ENCODE measurements at regions not wholly inside any gene's neighbourhood (a gene's known extent, or its start where the extent isn't known, plus 50 kb on each side); places are given as distances from the start of the nearest gene placed in this dataset.

DNA sequence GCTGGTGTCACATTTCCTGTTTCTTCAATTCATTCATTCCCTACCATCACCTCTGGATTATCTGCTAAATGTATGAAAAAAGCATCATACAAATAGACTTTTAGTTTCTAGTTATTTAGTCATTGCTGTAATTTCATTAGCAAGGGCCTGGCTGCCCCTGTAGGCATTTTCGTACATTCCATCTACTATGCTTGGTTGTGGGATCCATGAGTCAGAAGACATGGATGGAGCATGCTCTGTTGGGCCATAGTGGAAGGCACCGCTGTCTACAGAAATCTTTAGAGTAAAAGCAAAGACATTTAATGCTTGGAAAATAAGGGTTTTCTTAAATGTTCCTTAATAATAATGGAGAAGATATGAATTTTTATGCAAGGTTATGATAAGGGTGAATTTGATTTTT is 324.8 kb upstream of the MEIS1 start:
- no peak overlapping the region for H3K27ac ChIP-seq
- H3K4me1 ChIP-seq = no peaks in the 10 kb centered on the region
- H3K4me3 ChIP-seq = no peak overlapping the region
- in situ Hi-C loops (cut with MboI; ENCODE audit: low sequenced_read_pairs in 4 of 4) = no loop called here
- no peaks in the 10 kb centered on the region for H3K36me3 ChIP-seq
- no peak for DNase-seq
- no peaks in the 10 kb centered on the region for H3K9me3 ChIP-seq
- no peak for ATAC-seq
- intact Hi-C loops (cut with DNase I; ENCODE audit: low total_unique reads) = no loop called here
- no peaks in the 10 kb centered on the region for H3K27me3 ChIP-seq
- TF ChIP-seq, protein P1, sequence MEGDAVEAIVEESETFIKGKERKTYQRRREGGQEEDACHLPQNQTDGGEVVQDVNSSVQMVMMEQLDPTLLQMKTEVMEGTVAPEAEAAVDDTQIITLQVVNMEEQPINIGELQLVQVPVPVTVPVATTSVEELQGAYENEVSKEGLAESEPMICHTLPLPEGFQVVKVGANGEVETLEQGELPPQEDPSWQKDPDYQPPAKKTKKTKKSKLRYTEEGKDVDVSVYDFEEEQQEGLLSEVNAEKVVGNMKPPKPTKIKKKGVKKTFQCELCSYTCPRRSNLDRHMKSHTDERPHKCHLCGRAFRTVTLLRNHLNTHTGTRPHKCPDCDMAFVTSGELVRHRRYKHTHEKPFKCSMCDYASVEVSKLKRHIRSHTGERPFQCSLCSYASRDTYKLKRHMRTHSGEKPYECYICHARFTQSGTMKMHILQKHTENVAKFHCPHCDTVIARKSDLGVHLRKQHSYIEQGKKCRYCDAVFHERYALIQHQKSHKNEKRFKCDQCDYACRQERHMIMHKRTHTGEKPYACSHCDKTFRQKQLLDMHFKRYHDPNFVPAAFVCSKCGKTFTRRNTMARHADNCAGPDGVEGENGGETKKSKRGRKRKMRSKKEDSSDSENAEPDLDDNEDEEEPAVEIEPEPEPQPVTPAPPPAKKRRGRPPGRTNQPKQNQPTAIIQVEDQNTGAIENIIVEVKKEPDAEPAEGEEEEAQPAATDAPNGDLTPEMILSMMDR (IDR thresholded peaks at IDR 0.05 in 4 of 5, conservative IDR thresholded peaks at IDR 0.05 in 1 of 5) = no peak
- TF ChIP-seq POLR2A (IDR thresholded peaks at IDR 0.05) = no peak

DNA sequence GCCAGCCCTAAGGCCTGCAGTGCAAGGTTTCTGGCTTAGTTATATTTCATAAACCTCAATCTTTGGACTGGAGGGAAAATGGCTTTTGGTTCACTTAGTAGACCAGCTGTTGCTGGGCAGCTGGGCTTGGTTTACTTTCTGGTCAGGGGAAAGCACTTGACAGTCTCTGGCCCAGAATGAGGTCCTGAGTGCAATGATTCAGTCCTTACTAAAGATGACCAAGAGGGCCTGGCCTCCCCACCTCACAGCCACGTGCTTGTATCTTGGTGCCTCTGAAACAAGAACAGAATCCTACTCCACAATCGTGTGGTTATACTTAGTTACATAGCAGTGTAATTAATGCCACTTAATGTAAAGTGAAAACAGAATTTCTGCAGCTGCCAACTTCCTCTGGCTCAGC is 325.5 kb upstream of the MEIS1 start:
- Histone ChIP-seq H3K27me3 (no peaks in the 10 kb centered on the region), H3K36me3 (no peaks in the 10 kb centered on the region), H3K4me1 (no peaks in the 10 kb centered on the region), H3K4me3 (no peak overlapping the region), H3K9me3 (no peaks in the 10 kb centered on the region), H3K27ac (no peak overlapping the region)
- intact Hi-C loops (cut with DNase I; ENCODE audit: low total_unique reads) (no loop called here), in situ Hi-C loops (cut with MboI; ENCODE audit: low sequenced_read_pairs in 4 of 4) (no loop called here)
- ATAC-seq = no peak
- no peak for DNase-seq
- TF ChIP-seq POLR2A (IDR thresholded peaks at IDR 0.05) = no peak
- TF ChIP-seq, protein P1 (IDR thresholded peaks at IDR 0.05 in 4 of 5, conservative IDR thresholded peaks at IDR 0.05 in 1 of 5) = no peak

DNA sequence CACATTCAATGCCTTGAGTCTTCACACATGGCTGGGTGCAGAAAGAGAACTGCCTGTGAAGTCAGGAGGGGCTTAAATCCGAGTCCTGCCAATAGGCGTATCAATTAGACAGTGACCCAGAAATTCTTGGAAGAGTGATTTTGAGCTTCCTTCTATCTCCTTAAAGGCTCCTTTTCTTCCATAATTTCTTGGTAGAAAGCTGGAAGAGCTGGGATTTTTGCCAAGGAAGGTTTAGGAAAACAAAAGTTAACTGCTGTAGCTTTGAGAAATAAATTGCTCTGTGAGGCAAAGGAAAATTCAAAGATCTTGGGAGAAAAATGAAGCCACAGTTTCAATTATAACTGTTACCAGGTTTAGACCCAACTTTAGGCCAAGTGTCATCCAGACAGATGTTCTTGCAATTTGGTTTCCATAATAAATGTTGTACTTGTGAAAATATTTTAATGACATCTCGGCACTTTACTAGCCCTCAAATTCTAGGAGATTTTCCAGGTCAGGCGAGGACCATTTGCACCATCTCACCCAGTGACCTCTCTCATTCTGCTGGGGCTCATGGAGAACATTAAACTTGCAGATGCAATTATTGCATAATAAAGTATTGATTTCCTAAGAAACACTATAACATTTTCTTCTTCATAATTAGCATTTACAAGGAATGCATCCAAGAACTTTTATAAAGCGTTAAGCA is 329.7 kb upstream of the MEIS1 start:
- Histone ChIP-seq H3K27me3 (no peaks in the 10 kb centered on the region), H3K4me3 (no peak overlapping the region), H3K36me3 (no peaks in the 10 kb centered on the region), H3K9me3 (no peaks in the 10 kb centered on the region), H3K4me1 (no peaks in the 10 kb centered on the region), H3K27ac (no peak overlapping the region)
- DNase-seq = peak in 1 of 2 donors; percentile 8
- in situ Hi-C loops (cut with MboI; ENCODE audit: low sequenced_read_pairs in 4 of 4) (no loop called here), intact Hi-C loops (cut with DNase I; ENCODE audit: low total_unique reads) (no loop called here)
- ATAC-seq = peak in 1 of 2 donors; percentile 42
- TF ChIP-seq, protein P1 (IDR thresholded peaks at IDR 0.05 in 4 of 5, conservative IDR thresholded peaks at IDR 0.05 in 1 of 5) = no peak
- TF ChIP-seq POLR2A (IDR thresholded peaks at IDR 0.05) = no peak

DNA sequence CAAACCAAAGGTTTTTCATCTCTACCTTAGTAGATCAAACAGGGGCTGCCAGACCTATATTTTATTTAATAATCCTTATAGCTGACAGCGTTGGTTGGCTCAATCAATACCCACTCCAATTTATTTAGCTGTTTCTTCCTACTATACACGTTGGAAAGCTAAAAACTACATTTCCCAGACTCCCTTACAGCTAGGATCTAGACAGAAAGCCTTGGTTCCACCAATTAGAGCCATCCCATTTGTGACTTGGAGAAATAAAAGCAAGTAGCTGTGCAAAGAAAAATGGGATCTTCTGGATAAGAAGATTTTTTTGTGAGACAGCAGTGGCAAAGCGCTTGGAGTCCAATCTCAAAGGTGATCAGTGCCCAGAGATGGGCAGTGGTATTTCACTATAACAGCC is 331.3 kb upstream of the MEIS1 start:
- no peak for DNase-seq
- intact Hi-C loops (cut with DNase I; ENCODE audit: low total_unique reads) = no loop called here
- Histone ChIP-seq H3K4me3 (no peak overlapping the region), H3K27me3 (no peaks in the 10 kb centered on the region), H3K36me3 (no peaks in the 10 kb centered on the region), H3K27ac (no peak overlapping the region), H3K4me1 (no peaks in the 10 kb centered on the region), H3K9me3 (no peaks in the 10 kb centered on the region)
- in situ Hi-C loops (cut with MboI; ENCODE audit: low sequenced_read_pairs in 4 of 4) = no loop called here
- no peak for ATAC-seq
- TF ChIP-seq POLR2A (IDR thresholded peaks at IDR 0.05) = no peak
- TF ChIP-seq, protein P1 (IDR thresholded peaks at IDR 0.05 in 4 of 5, conservative IDR thresholded peaks at IDR 0.05 in 1 of 5) = no peak

DNA sequence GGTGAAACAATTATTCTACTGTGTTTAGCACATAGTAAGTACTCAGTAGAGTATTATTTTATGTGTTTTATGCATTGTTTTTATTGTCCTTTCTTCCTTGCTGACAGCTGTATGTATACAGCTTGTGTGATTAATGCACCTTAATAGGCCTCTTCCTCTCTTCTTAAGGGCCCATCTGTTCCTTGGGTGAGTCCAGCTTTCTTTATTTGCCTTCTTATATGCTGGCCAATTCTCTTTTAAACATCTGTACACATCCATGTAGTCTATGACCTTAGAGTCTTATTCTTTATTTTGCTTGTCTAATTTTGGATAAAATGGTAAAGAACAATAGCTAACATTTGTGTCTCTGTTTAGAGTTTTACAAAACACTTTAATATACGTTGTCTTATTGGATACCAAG is 333.7 kb upstream of the MEIS1 start:
- intact Hi-C loops (cut with DNase I; ENCODE audit: low total_unique reads) (no loop called here), in situ Hi-C loops (cut with MboI; ENCODE audit: low sequenced_read_pairs in 4 of 4) (no loop called here)
- Histone ChIP-seq H3K27me3 (no peaks in the 10 kb centered on the region), H3K27ac (no peak overlapping the region), H3K9me3 (no peaks in the 10 kb centered on the region), H3K36me3 (no peaks in the 10 kb centered on the region), H3K4me3 (no peak overlapping the region), H3K4me1 (no peaks in the 10 kb centered on the region)
- TF ChIP-seq, protein P1 (IDR thresholded peaks at IDR 0.05 in 4 of 5, conservative IDR thresholded peaks at IDR 0.05 in 1 of 5) = no peak
- TF ChIP-seq POLR2A (IDR thresholded peaks at IDR 0.05) = no peak
- ATAC-seq (no peak), DNase-seq (no peak)
